A549 (cell line): ENCODE measurements at regions not wholly inside any gene's neighbourhood (a gene's known extent, or its start where the extent isn't known, plus 50 kb on each side); places are given as distances from the start of the nearest gene placed in this dataset.

Experiments used
- ATAC-seq, 2 experiments: fragments of 200-7000 bp in 1 of 2; fragments of >200 bp in 1 of 2; cut with Nextera tagmentation in 1 of 2; cut with Tn5 transposase in 1 of 2; 3 replicates each; pipeline versions ENCODE4 v1.8.0 to v1.9.1; 2018 to 2020; ENCODE audit warnings: mild to moderate bottlenecking in 1 of 2, moderate library complexity in 1 of 2
- CTCF ChIA-PET: fragments of 300-600 bp; sonication (Branson Sonifier 250); formaldehyde crosslinking; extraction: SDS; loops from one replicate; lab custom pipeline; 2021; ENCODE audit warnings: antibody characterized with exemption, inconsistent platforms; lab: Yijun Ruan, JAX
- POLR2A ChIA-PET: fragments of 350-600 bp; formaldehyde crosslinking; extraction: SDS; loops from one replicate; lab custom pipeline; 2021; ENCODE audit warnings: antibody characterized with exemption, inconsistent platforms; lab: Yijun Ruan, JAX
- DNase-seq, 2 experiments: peaks; one replicate each; pipeline versions ENCODE4 v3.0.0 to v3.0.0-alpha.2; 2011 to 2016; ENCODE audit warnings: low read depth in 1 of 2, low spot score in 1 of 2
- FAIRE-seq: peaks from 2 replicates; lab custom pipeline; 2011; peaks lifted over from hg19 to GRCh38; lab: Jason Lieb, UNC
- H3K27ac ChIP-seq, 2 experiments: fragments of >200 bp; sonication (Bioruptor Twin); formaldehyde crosslinking; 3 replicates each; pipeline ENCODE4 v1.5.1; 2016 to 2017
- H3K4me1 ChIP-seq: fragments of >200 bp; sonication (Bioruptor Twin); formaldehyde crosslinking; 3 replicates; pipeline ENCODE4 v1.6.1; 2016
- H3K4me2 ChIP-seq: fragments of >200 bp; sonication (Bioruptor Twin); formaldehyde crosslinking; 3 replicates; pipeline ENCODE4 v1.6.1; 2016
- H3K4me3 ChIP-seq: fragments of >200 bp; sonication (Bioruptor Twin); formaldehyde crosslinking; 3 replicates; pipeline ENCODE4 v1.5.1; 2016
- H3K9me3 ChIP-seq: fragments of >200 bp; sonication (Bioruptor Twin); formaldehyde crosslinking; 3 replicates; pipeline ENCODE4 v1.6.1; 2016
- CBX2 ChIP-seq: fragments of 200-600 bp; sonication (generic); IDR thresholded peaks from 2 replicates; pipeline ENCODE4 v1.6.1; 2016; ENCODE audit warnings: low read depth, mild to moderate bottlenecking, borderline replicate concordance
- CHD2 ChIP-seq: fragments of 150-350 bp; IDR thresholded peaks from 2 replicates; pipeline ENCODE4 v1.6.1; 2014; ENCODE audit warnings: low read length; ENCODE audit not compliant: partially characterized antibody
- CHD4 ChIP-seq: fragments of 200-600 bp; sonication (generic); IDR thresholded peaks from 2 replicates; pipeline ENCODE4 v1.6.1; 2016; ENCODE audit warnings: antibody characterized with exemption, mild to moderate bottlenecking, borderline replicate concordance
- EHF ChIP-seq: fragments of 250-450 bp; sonication (Bioruptor Pico); IDR thresholded peaks from 2 replicates; pipeline ENCODE4 v1.5.0; 2020; ENCODE audit warnings: mild to moderate bottlenecking
- EHMT2 ChIP-seq: fragments of 200-600 bp; sonication (generic); IDR thresholded peaks from 2 replicates; pipeline ENCODE4 v1.6.1; 2016; ENCODE audit warnings: antibody characterized with exemption, low read depth, mild to moderate bottlenecking, moderate library complexity
- EP300 ChIP-seq, 2 experiments: fragments of >200 bp; sonication (Bioruptor Twin); formaldehyde crosslinking; IDR thresholded peaks; 2 replicates in 1 of 2; 3 replicates in 1 of 2; pipeline ENCODE4 v1.6.1; 2016 to 2017
- FOSB ChIP-seq: fragments of 250-450 bp; sonication (Bioruptor Pico); IDR thresholded peaks from 2 replicates; pipeline ENCODE4 v1.5.0; 2020; ENCODE audit warnings: mild to moderate bottlenecking, moderate library complexity
- FOSL2 ChIP-seq, 2 experiments: fragments of 450-650 bp in 1 of 2; fragments of >200 bp in 1 of 2; sonication (Bioruptor Twin) in 1 of 2; formaldehyde crosslinking; IDR thresholded peaks; 2 replicates each; pipeline versions ENCODE4 v1.5.0 to v1.6.1; 2016 to 2020; ENCODE audit warnings: mild to moderate bottlenecking in 1 of 2, moderate library complexity in 1 of 2
- FOXS1 ChIP-seq: fragments of 250-450 bp; sonication (Bioruptor Pico); IDR thresholded peaks from 2 replicates; pipeline ENCODE4 v1.5.0; 2020; ENCODE audit warnings: mild to moderate bottlenecking, moderate library complexity
- GATA3 ChIP-seq: IDR thresholded peaks from 2 replicates; pipeline ENCODE4 v1.6.1; 2012; ENCODE audit warnings: borderline replicate concordance
- HDAC2 ChIP-seq: fragments of 200-600 bp; sonication (generic); IDR thresholded peaks from 2 replicates; pipeline ENCODE4 v1.6.1; 2016
- HEYL ChIP-seq: fragments of 250-450 bp; sonication (Bioruptor Pico); IDR thresholded peaks from 2 replicates; pipeline ENCODE4 v1.8.0; 2021; ENCODE audit warnings: mild to moderate bottlenecking, moderate library complexity
- HOXA7 ChIP-seq: fragments of 250-450 bp; sonication (Bioruptor Pico); IDR thresholded peaks from 2 replicates; pipeline ENCODE4 v1.5.0; 2020; ENCODE audit warnings: mild to moderate bottlenecking, moderate library complexity
- JUNB ChIP-seq: fragments of >200 bp; sonication (Bioruptor Twin); formaldehyde crosslinking; IDR thresholded peaks from 2 replicates; pipeline ENCODE4 v1.6.1; 2016
- KDM1A ChIP-seq: fragments of 200-600 bp; sonication (generic); IDR thresholded peaks from 2 replicates; pipeline ENCODE4 v1.6.1; 2016; ENCODE audit warnings: low read depth, mild to moderate bottlenecking
- MAZ ChIP-seq: fragments of 150-350 bp; IDR thresholded peaks from 2 replicates; pipeline ENCODE4 v1.6.1; 2014; ENCODE audit warnings: antibody characterized with exemption, low read depth, low read length, borderline replicate concordance
- NR3C1 ChIP-seq: fragments of >200 bp; sonication (Bioruptor Twin); formaldehyde crosslinking; IDR thresholded peaks from 3 replicates; pipeline ENCODE4 v1.6.1; 2017
- RAD21 ChIP-seq, 2 experiments: fragments of >200 bp in 1 of 2; sonication (Bioruptor Twin) in 1 of 2; formaldehyde crosslinking in 1 of 2; IDR thresholded peaks in 1 of 2; conservative IDR thresholded peaks in 1 of 2; 2 replicates in 1 of 2; 3 replicates in 1 of 2; pipeline ENCODE4 v1.6.1; 2012 to 2018; ENCODE audit warnings: inconsistent platforms in 1 of 2
- RARB ChIP-seq: fragments of 250-450 bp; sonication (Bioruptor Pico); IDR thresholded peaks from 2 replicates; pipeline ENCODE4 v1.8.0; 2021; ENCODE audit warnings: mild to moderate bottlenecking, moderate library complexity
- RCOR1 ChIP-seq: fragments of 150-350 bp; IDR thresholded peaks from 2 replicates; pipeline ENCODE4 v1.6.1; 2014; ENCODE audit warnings: antibody characterized with exemption, low read length, low read depth
- SMC3 ChIP-seq: fragments of >200 bp; sonication (Bioruptor Twin); formaldehyde crosslinking; IDR thresholded peaks from 3 replicates; pipeline ENCODE4 v1.6.1; 2018; ENCODE audit warnings: inconsistent platforms
- TP53 ChIP-seq: fragments of 250-450 bp; sonication (Bioruptor Pico); IDR thresholded peaks from 2 replicates; pipeline ENCODE4 v1.5.0; 2021; ENCODE audit warnings: mild to moderate bottlenecking, moderate library complexity
- WGBS: methylation state at CpG from one replicate; pipeline ENCODE4 v1.1.6; 2017; ENCODE audit errors: missing lambda C conversion rate; 5-methylcytosine and 5-hydroxymethylcytosine counted together
- TF ChIP-seq, protein P1 (sequence below): fragments of 150-350 bp; IDR thresholded peaks from 2 replicates; pipeline ENCODE4 v1.6.1; 2014; ENCODE audit warnings: low read depth, mild to moderate bottlenecking, low read length
- TF ChIP-seq, protein P2 (sequence below): fragments of >200 bp; sonication (Bioruptor Twin); formaldehyde crosslinking; IDR thresholded peaks from 3 replicates; pipeline ENCODE4 v1.6.1; 2016
- TF ChIP-seq, protein P3 (sequence below): fragments of >200 bp; sonication (Bioruptor Twin); formaldehyde crosslinking; IDR thresholded peaks from 3 replicates; pipeline ENCODE4 v1.5.1; 2016
- TF ChIP-seq, protein P4 (sequence below): fragments of 450-650 bp; IDR thresholded peaks from 2 replicates; pipeline ENCODE4 v1.6.1; 2014; ENCODE audit warnings: antibody characterized with exemption

DNA sequence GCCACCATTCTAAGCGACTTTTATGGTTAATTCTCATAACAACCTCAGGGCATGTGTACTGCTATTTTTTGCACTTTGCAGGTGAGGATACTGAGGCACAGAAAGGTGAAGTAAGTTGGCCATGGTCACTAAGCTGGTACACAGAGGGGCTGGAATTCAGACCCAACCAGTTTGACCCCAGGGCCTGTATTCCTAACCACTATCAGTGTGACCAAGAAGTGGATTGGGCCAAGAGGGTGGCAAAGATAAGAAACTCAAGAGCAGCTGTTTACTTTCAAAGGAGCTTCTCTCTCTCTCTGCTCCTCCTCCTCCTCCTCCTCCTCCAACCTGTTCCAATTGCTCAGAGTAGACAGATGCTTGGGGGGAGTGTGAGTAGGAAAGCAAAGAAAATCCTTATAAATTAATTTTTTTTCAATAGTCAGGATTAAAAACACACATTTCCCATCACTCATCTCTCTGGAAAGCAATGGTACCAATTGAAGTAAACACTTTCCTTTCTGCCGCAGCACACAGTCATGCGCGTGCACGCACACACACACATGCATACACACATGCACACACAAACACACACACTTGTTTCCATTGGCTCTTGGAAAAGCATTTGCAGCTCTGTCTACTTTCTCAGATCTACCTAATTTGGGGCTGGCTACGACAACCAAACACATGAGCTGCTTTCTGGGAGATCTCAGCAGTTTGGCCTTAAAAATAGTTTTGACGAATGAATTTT is 736.7 kb upstream of the WWC1 start:
- H3K9me3 ChIP-seq = no peaks in the 10 kb centered on the region
- DNase-seq = no peak
- ATAC-seq = no peak
- 56% methylated on average over 7 of the region's 7 CpGs for WGBS
- H3K4me2 ChIP-seq = no peak overlapping the region
- no peak for TF ChIP-seq EP300 (IDR thresholded peaks at IDR 0.05)
- no peak for TF ChIP-seq HDAC2
- no peak for TF ChIP-seq RCOR1
- no peak for TF ChIP-seq EHF
- no peak for TF ChIP-seq FOSL2 (IDR thresholded peaks at IDR 0.05)
- TF ChIP-seq FOSL2 (CRISPR knock-in tag; IDR thresholded peaks at IDR 0.05) = no peak
- TF ChIP-seq FOSB (CRISPR knock-in tag) = no peak
- no peak for TF ChIP-seq CHD4
- no peak for TF ChIP-seq CHD2
- no peak for TF ChIP-seq HOXA7 (CRISPR knock-in tag)
- no peak for TF ChIP-seq SMC3
- TF ChIP-seq GATA3 = no peak
- TF ChIP-seq CBX2 = no peak
- TF ChIP-seq EHMT2 = no peak
- TF ChIP-seq, protein P1, sequence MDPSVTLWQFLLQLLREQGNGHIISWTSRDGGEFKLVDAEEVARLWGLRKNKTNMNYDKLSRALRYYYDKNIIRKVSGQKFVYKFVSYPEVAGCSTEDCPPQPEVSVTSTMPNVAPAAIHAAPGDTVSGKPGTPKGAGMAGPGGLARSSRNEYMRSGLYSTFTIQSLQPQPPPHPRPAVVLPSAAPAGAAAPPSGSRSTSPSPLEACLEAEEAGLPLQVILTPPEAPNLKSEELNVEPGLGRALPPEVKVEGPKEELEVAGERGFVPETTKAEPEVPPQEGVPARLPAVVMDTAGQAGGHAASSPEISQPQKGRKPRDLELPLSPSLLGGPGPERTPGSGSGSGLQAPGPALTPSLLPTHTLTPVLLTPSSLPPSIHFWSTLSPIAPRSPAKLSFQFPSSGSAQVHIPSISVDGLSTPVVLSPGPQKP = no peak
- TF ChIP-seq, protein P2, sequence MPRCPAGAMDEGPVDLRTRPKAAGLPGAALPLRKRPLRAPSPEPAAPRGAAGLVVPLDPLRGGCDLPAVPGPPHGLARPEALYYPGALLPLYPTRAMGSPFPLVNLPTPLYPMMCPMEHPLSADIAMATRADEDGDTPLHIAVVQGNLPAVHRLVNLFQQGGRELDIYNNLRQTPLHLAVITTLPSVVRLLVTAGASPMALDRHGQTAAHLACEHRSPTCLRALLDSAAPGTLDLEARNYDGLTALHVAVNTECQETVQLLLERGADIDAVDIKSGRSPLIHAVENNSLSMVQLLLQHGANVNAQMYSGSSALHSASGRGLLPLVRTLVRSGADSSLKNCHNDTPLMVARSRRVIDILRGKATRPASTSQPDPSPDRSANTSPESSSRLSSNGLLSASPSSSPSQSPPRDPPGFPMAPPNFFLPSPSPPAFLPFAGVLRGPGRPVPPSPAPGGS = no peak
- TF ChIP-seq NR3C1 = no peak
- TF ChIP-seq HEYL (CRISPR knock-in tag) = no peak
- TF ChIP-seq, protein P3, sequence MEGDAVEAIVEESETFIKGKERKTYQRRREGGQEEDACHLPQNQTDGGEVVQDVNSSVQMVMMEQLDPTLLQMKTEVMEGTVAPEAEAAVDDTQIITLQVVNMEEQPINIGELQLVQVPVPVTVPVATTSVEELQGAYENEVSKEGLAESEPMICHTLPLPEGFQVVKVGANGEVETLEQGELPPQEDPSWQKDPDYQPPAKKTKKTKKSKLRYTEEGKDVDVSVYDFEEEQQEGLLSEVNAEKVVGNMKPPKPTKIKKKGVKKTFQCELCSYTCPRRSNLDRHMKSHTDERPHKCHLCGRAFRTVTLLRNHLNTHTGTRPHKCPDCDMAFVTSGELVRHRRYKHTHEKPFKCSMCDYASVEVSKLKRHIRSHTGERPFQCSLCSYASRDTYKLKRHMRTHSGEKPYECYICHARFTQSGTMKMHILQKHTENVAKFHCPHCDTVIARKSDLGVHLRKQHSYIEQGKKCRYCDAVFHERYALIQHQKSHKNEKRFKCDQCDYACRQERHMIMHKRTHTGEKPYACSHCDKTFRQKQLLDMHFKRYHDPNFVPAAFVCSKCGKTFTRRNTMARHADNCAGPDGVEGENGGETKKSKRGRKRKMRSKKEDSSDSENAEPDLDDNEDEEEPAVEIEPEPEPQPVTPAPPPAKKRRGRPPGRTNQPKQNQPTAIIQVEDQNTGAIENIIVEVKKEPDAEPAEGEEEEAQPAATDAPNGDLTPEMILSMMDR = no peak
- CTCF ChIA-PET = interaction anchor here (1.4 to 3.6 kb wide), 2 partner anchors 10 to 11 kb away, joined by 4 to 14 read pairs; no protein-coding TSS in a partner anchor
- FAIRE-seq = no peak
- no peak overlapping the region for H3K27ac ChIP-seq
- POLR2A ChIA-PET = no interaction called here
- H3K4me3 ChIP-seq = no peak overlapping the region
- H3K4me1 ChIP-seq = no peaks in the 10 kb centered on the region

DNA sequence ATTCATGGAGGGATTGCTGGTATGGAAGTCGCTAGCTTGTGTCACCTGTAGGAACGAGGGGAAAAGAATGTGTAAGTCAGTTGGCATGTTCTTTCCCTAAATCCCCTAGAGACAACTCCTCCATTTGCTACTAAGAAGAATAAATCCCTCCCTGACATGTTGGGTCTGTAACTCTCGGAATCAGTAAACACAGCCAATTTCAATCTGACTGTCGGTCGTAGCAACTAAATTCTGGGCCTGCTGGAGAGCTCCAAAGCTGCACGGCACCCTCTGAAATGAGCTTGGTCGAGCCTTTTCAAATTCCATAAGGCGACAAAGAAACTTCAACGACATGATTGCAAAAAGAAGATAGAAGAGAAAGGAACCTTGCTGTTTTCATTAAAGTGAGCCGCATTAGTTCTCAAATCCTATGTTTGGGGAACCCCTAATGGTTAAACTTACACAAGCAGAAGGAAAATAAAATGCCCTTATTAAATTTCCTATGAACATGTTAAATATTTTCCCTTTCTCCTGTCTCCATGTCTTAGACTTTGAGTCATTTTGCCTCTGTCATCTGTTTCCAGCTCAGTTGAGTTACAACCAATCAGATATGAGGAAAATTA is 735.8 kb upstream of the WWC1 start:
- Histone ChIP-seq H3K4me1 (no peaks in the 10 kb centered on the region), H3K4me2 (no peak overlapping the region), H3K27ac (no peak overlapping the region), H3K9me3 (no peaks in the 10 kb centered on the region), H3K4me3 (no peak overlapping the region)
- ATAC-seq (no peak), DNase-seq (no peak), FAIRE-seq (no peak)
- WGBS = 22% methylated on average over 10 of the region's 10 CpGs
- no peak for TF ChIP-seq RARB (CRISPR knock-in tag)
- ChIA-PET POLR2A (no interaction called here), CTCF (interaction anchor here (3.6 kb wide), 1 partner anchor 9 kb away, joined by 14 read pairs; no protein-coding TSS in a partner anchor)

DNA sequence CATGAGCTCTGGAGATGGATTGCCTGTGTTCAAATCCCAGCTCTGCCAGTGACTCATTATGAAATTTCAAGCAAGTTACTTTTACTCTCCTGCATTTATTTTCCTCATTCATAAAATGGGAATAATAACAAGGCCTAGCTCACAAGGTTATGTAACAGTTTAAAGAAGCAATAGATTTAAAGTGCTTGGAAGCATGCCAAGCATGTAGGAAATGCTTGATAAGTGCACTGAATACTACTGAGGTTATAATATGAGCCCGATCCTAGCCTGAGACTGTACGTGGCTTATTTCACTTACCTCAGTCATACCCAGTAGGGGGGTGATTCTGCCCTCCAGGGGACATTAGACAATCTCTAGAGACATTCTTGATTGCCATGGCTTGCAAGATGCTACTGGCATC is 734.1 kb upstream of the WWC1 start:
- no peak overlapping the region for H3K4me2 ChIP-seq
- H3K4me3 ChIP-seq = no peak overlapping the region
- POLR2A ChIA-PET = no interaction called here
- H3K4me1 ChIP-seq = no peaks in the 10 kb centered on the region
- no peaks in the 10 kb centered on the region for H3K9me3 ChIP-seq
- FAIRE-seq (no peak), DNase-seq (no peak), ATAC-seq (no peak)
- H3K27ac ChIP-seq = no peak overlapping the region
- 8% methylated on average over 2 of the region's 2 CpGs for WGBS
- CTCF ChIA-PET = interaction anchor here (3.6 kb wide), 1 partner anchor 7 kb away, joined by 14 read pairs; no protein-coding TSS in a partner anchor
- TF ChIP-seq, protein P4, sequence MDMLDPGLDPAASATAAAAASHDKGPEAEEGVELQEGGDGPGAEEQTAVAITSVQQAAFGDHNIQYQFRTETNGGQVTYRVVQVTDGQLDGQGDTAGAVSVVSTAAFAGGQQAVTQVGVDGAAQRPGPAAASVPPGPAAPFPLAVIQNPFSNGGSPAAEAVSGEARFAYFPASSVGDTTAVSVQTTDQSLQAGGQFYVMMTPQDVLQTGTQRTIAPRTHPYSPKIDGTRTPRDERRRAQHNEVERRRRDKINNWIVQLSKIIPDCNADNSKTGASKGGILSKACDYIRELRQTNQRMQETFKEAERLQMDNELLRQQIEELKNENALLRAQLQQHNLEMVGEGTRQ = no peak
- TF ChIP-seq KDM1A (no peak), HOXA7 (CRISPR knock-in tag) (no peak), FOSB (CRISPR knock-in tag) (no peak), FOXS1 (CRISPR knock-in tag) (no peak), JUNB (no peak), MAZ (no peak), RAD21 (conservative IDR thresholded peaks at IDR 0.05 in 1 of 2, IDR thresholded peaks at IDR 0.05 in 1 of 2) (no peak), TP53 (CRISPR knock-in tag) (no peak)
- TF ChIP-seq, protein P1 = no peak
